Skeletal muscle satellite cell (primary cell): ENCODE measurements at regions not wholly inside any gene's neighbourhood (a gene's known extent, or its start where the extent isn't known, plus 50 kb on each side); places are given as distances from the start of the nearest gene placed in this dataset.

ENCODE experiments used
- H3K27me3 ChIP-seq: 2 replicates; pipeline ENCODE4 v1.7.0; 2013; ENCODE audit warnings: low read length; ENCODE audit not compliant: control insufficient read depth, insufficient read depth
- H3K36me3 ChIP-seq: 2 replicates; pipeline ENCODE4 v1.7.0; 2013; ENCODE audit warnings: mild to moderate bottlenecking, control low read depth, low read length; ENCODE audit not compliant: insufficient read depth
- H3K4me1 ChIP-seq: 2 replicates; pipeline ENCODE4 v1.7.0; 2013; ENCODE audit warnings: low read length; ENCODE audit not compliant: control insufficient read depth, insufficient read depth
- H3K4me2 ChIP-seq: 2 replicates; pipeline ENCODE4 v1.7.0; 2013; ENCODE audit warnings: mild to moderate bottlenecking, low read length
- H3K4me3 ChIP-seq: 2 replicates; pipeline ENCODE4 v1.7.0; 2013; ENCODE audit warnings: low read length
- H3K9ac ChIP-seq: 2 replicates; pipeline ENCODE4 v1.7.0; 2013; ENCODE audit warnings: mild to moderate bottlenecking, low read depth, low read length, moderate library complexity
- H3K9me3 ChIP-seq: replicated peaks from 2 replicates; pipeline ENCODE4 v1.7.0; 2013; ENCODE audit warnings: mild to moderate bottlenecking, control low read depth, low read length

DNA sequence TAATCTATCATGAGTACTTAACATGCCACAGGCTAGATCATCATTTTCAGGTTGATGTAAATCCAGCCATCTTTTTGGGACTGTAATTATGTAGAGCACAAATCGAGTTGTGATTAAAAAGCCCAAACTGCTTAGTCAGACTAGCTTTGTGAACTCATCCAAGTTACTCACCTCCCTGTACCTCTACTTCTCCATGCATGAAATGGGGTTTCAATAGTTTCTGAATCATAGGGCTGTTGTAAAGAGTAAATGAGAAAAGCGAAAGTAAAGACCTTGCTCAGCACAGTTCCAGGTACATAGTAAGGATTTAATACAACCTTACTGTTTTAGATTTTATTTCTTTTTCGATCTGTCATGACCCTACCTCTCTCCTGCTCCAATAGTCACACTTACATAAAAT is 85.6 kb upstream of the GAP43 start:
- Histone ChIP-seq H3K9me3 (no peaks in the 10 kb centered on the region), H3K4me2 (no peak overlapping the region), H3K36me3 (no peaks in the 10 kb centered on the region), H3K4me3 (no peak overlapping the region), H3K4me1 (no peaks in the 10 kb centered on the region), H3K27me3 (peaks cover 3% of the 10 kb centered on the region), H3K9ac (no peak overlapping the region)

- H3K27me3 ChIP-seq = no peaks in the 10 kb centered on the region
- no peak overlapping the region for H3K4me3 ChIP-seq
- H3K9ac ChIP-seq = no peak overlapping the region
- no peaks in the 10 kb centered on the region for H3K9me3 ChIP-seq
- no peaks in the 10 kb centered on the region for H3K36me3 ChIP-seq
- no peak overlapping the region for H3K4me2 ChIP-seq
- H3K4me1 ChIP-seq = peaks cover 3% of the 10 kb centered on the region
Measured at GRCh38 chr3:115547207-115547606, 76.1 kb upstream of the GAP43 start.

DNA sequence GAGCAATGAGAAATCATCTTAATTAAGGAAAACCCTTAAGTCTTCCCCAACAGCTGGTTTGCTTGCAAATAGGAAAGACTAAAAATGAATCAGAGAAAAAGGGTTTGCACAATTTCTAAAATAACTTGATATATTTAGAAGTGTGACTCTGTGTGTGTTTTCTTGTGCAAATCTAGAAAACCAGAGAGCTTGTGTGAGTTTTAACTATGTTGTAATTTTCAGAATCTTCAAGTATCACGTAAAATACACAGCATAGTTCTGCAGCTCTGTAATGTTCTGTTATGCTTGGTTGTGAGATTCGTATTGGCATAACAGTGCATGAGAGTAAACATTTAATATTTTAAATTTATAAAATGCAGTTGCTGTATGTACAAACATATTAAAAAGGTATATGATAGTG is 74.7 kb upstream of the GAP43 start:
- Histone ChIP-seq H3K9me3 (no peaks in the 10 kb centered on the region), H3K4me2 (no peak overlapping the region), H3K9ac (no peak overlapping the region), H3K4me3 (no peak overlapping the region), H3K4me1 (peaks cover 3% of the 10 kb centered on the region), H3K36me3 (no peaks in the 10 kb centered on the region), H3K27me3 (no peaks in the 10 kb centered on the region)

DNA sequence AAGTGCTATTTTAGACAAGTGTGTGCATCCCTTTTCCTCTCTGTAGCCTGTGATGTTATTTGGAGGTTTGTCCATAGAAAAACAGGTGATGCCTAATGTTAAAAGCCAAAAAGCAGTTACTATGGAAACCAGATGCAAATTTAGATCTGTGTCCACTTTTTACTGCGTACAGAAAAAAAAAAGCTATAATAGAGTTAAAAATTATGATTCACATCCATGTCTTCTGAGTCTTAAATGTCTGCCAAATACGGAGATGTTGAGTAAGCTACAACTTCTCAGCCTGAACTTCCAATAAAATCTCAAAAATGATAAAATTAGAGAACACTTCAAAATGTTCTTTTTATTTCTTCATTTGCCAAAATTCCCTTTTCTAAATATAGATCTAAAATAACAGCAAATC is 74.2 kb upstream of the GAP43 start:
- no peaks in the 10 kb centered on the region for H3K27me3 ChIP-seq
- H3K4me2 ChIP-seq = no peak overlapping the region
- peaks cover 3% of the 10 kb centered on the region for H3K4me1 ChIP-seq
- no peaks in the 10 kb centered on the region for H3K36me3 ChIP-seq
- no peaks in the 10 kb centered on the region for H3K9me3 ChIP-seq
- H3K4me3 ChIP-seq = no peak overlapping the region
- no peak overlapping the region for H3K9ac ChIP-seq

GRCh38 chr3:115550285-115550761 is 73.0 kb upstream of the GAP43 start:
- no peaks in the 10 kb centered on the region for H3K36me3 ChIP-seq
- H3K27me3 ChIP-seq = no peaks in the 10 kb centered on the region
- no peak overlapping the region for H3K9ac ChIP-seq
- no peaks in the 10 kb centered on the region for H3K9me3 ChIP-seq
- H3K4me3 ChIP-seq = no peak overlapping the region
- H3K4me1 ChIP-seq = peaks cover 3% of the 10 kb centered on the region
- no peak overlapping the region for H3K4me2 ChIP-seq

GRCh38 chr3:115551016-115551415 is 72.3 kb upstream of the GAP43 start:
- H3K27me3 ChIP-seq = no peaks in the 10 kb centered on the region
- no peaks in the 10 kb centered on the region for H3K9me3 ChIP-seq
- peaks cover 3% of the 10 kb centered on the region for H3K4me1 ChIP-seq
- no peak overlapping the region for H3K4me3 ChIP-seq
- H3K4me2 ChIP-seq = no peak overlapping the region
- H3K36me3 ChIP-seq = no peaks in the 10 kb centered on the region
- no peak overlapping the region for H3K9ac ChIP-seq

- no peak overlapping the region for H3K4me3 ChIP-seq
- no peaks in the 10 kb centered on the region for H3K27me3 ChIP-seq
- no peaks in the 10 kb centered on the region for H3K9me3 ChIP-seq
- H3K4me2 ChIP-seq = no peak overlapping the region
- H3K36me3 ChIP-seq = no peaks in the 10 kb centered on the region
- peaks cover 3% of the 10 kb centered on the region for H3K4me1 ChIP-seq
- no peak overlapping the region for H3K9ac ChIP-seq
Measured at GRCh38 chr3:115552007-115552406, 71.3 kb upstream of the GAP43 start.

DNA sequence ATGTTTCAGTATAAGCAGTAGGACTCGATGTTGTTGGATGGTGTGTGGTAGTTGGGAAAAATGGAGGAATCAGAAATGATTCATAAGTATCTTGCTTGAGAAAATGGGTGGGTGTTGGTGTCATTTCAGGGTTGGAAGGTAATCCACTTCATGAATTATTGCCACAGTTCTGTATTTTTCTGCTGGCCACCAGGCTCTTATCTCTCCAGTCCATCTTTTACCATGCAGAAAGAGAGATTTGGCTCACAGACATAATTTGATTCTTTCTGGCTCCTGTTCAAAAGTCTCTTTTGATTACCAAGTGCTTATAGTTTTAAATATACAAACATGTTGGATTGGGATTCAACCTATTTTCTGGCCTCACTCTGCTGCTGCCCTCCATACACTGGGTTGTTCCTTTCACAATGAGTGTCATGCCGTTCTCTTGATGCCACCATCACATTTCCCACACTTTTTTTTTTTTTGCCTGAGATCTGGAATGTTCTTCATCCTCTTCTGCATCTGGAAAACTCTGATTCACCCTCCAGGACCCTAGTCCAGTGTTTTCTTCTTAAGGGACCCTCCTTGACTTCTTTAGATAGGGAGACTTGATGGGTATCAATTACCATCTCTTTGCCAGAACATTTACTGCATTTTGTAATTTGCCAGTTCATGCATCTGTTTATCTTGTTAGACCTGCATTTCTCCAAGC is 69.4 kb upstream of the GAP43 start:
- Histone ChIP-seq H3K27me3 (no peaks in the 10 kb centered on the region), H3K9me3 (no peaks in the 10 kb centered on the region), H3K36me3 (no peaks in the 10 kb centered on the region), H3K9ac (no peak overlapping the region), H3K4me1 (peaks cover 2% of the 10 kb centered on the region), H3K4me2 (no peak overlapping the region), H3K4me3 (no peak overlapping the region)

DNA sequence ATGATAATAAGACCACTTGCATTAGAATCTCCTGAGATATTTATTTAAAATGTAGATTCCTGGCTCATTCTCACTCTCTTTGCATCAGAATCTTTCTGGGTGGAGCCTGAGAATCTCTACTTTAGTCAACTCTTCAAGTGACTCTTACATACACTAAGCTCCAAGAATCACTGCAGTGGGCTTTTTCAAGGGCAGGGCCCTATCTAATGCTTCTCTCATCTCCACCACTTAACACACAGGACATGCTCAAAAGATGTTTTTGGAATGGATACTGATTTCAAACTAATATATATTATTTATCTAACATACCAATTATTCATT is 68.9 kb upstream of the GAP43 start:
- Histone ChIP-seq H3K4me2 (no peak overlapping the region), H3K9ac (no peak overlapping the region), H3K4me3 (no peak overlapping the region), H3K27me3 (no peaks in the 10 kb centered on the region), H3K36me3 (no peaks in the 10 kb centered on the region), H3K9me3 (no peaks in the 10 kb centered on the region), H3K4me1 (no peaks in the 10 kb centered on the region)

- Histone ChIP-seq H3K36me3 (no peaks in the 10 kb centered on the region), H3K4me2 (no peak overlapping the region), H3K4me3 (no peak overlapping the region), H3K9ac (no peak overlapping the region), H3K4me1 (no peaks in the 10 kb centered on the region), H3K9me3 (no peaks in the 10 kb centered on the region), H3K27me3 (no peaks in the 10 kb centered on the region)
Measured at GRCh38 chr3:115562636-115563267, 60.6 kb upstream of the GAP43 start.

DNA sequence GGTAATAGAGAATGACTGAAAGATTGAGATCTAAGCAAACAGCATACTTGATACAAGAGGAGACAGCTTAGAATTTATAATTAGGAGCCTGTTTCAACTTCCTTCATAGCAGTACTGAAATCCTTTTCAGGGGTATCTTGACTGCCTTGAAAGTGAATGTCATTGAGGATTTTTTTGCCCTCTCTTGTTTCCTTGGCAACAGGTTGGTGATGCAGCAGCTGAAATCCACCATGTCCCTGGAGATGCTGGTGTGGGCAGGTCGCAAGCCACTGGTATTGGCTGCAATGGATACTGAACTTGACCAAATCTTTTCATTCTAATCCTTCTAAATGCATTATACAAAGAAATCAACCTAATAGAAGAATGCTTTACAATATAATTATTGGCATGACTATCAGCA is 59.3 kb upstream of the GAP43 start:
- H3K9ac ChIP-seq = no peak overlapping the region
- H3K4me3 ChIP-seq = no peak overlapping the region
- no peaks in the 10 kb centered on the region for H3K9me3 ChIP-seq
- no peaks in the 10 kb centered on the region for H3K27me3 ChIP-seq
- no peaks in the 10 kb centered on the region for H3K36me3 ChIP-seq
- no peaks in the 10 kb centered on the region for H3K4me1 ChIP-seq
- H3K4me2 ChIP-seq = no peak overlapping the region

GRCh38 chr3:115571413-115571812 is 51.9 kb upstream of the GAP43 start:
- Histone ChIP-seq H3K4me3 (no peak overlapping the region), H3K4me2 (no peak overlapping the region), H3K36me3 (no peaks in the 10 kb centered on the region), H3K9me3 (no peaks in the 10 kb centered on the region), H3K27me3 (no peaks in the 10 kb centered on the region), H3K4me1 (no peaks in the 10 kb centered on the region), H3K9ac (no peak overlapping the region)
